Panc1 (cell line): ENCODE measurements at regions not wholly inside any gene's neighbourhood (a gene's known extent, or its start where the extent isn't known, plus 50 kb on each side); places are given as distances from the start of the nearest gene placed in this dataset.

ENCODE experiments used
- ATAC-seq: fragments of 200-7000 bp; cut with Tn5 transposase; 2 replicates; pipeline ENCODE4 v1.9.1; 2020; ENCODE audit warnings: mild to moderate bottlenecking, moderate library complexity
- BruUV-seq: library from RNA; stranded (reverse); fragments of 400-500 nt; replicated peaks from 2 replicates; lab custom pipeline; 2021; lab: Mats Ljungman, UMichigan
- CTCF ChIA-PET: fragments of 300-600 bp; sonication (Branson Sonifier 250); formaldehyde crosslinking; loops from one replicate; lab custom pipeline; 2022; ENCODE audit warnings: antibody characterized with exemption; lab: Charles Lee
- POLR2A ChIA-PET: fragments of 300-600 bp; sonication (Branson Sonifier 250); formaldehyde crosslinking; loops from one replicate; lab custom pipeline; 2022; ENCODE audit warnings: antibody characterized with exemption; lab: Charles Lee
- DNase-seq: peaks from one replicate; pipeline ENCODE4 v3.0.0-alpha.2; 2010; ENCODE audit warnings: low read depth, low spot score
- H3K27ac ChIP-seq: 2 replicates; pipeline ENCODE4 v1.5.1; 2011; ENCODE audit warnings: mild to moderate bottlenecking, low read length, inconsistent platforms
- H3K27me3 ChIP-seq: fragments of 200-500 bp; sonication (Bioruptor generic); 2 replicates; pipeline ENCODE4 v1.6.0; 2014; ENCODE audit warnings: low read length, inconsistent platforms; ENCODE audit not compliant: control insufficient read depth, insufficient read depth
- H3K36me3 ChIP-seq: fragments of 200-500 bp; sonication (Bioruptor generic); 2 replicates; pipeline ENCODE4 v1.5.1; 2014; ENCODE audit warnings: inconsistent platforms, mild to moderate bottlenecking, low read length, moderate library complexity; ENCODE audit not compliant: control insufficient read depth, insufficient read depth
- H3K4me1 ChIP-seq: 2 replicates; pipeline ENCODE4 v1.5.1; 2011; ENCODE audit warnings: inconsistent platforms, mild to moderate bottlenecking, low read length, moderate library complexity; ENCODE audit not compliant: control insufficient read depth, insufficient read depth
- H3K4me3 ChIP-seq, 2 experiments: 2 replicates each; pipeline ENCODE4 v1.5.1; 2011 to 2012; ENCODE audit warnings: low read depth in 2 of 2, low read length in 2 of 2, mild to moderate bottlenecking in 2 of 2, inconsistent platforms in 1 of 2, moderate library complexity in 1 of 2
- H3K9me3 ChIP-seq: fragments of 200-500 bp; sonication (Bioruptor generic); 2 replicates; pipeline ENCODE4 v1.5.1; 2014; ENCODE audit warnings: low read depth, mild to moderate bottlenecking, inconsistent platforms, low read length, moderate library complexity; ENCODE audit not compliant: control insufficient read depth, insufficient read depth
- CTCF ChIP-seq: fragments of 450-650 bp; IDR thresholded peaks from 2 replicates; pipeline ENCODE4 v1.5.1; 2017; ENCODE audit warnings: mild to moderate bottlenecking
- POLR2AphosphoS5 ChIP-seq: IDR thresholded peaks from 2 replicates; pipeline ENCODE4 v1.6.1; 2012; ENCODE audit warnings: mild to moderate bottlenecking, low read depth, low read length, moderate library complexity
- SIN3A ChIP-seq: IDR thresholded peaks from 2 replicates; pipeline ENCODE4 v1.6.1; 2012; ENCODE audit warnings: low read depth, mild to moderate bottlenecking, low read length, moderate library complexity, borderline replicate concordance; ENCODE audit not compliant: insufficient read depth
- TCF7L2 ChIP-seq: IDR thresholded peaks from 2 replicates; pipeline ENCODE4 v1.6.1; 2011; ENCODE audit warnings: mild to moderate bottlenecking, low read depth, low read length, inconsistent platforms
- in situ Hi-C: cut with HindIII; loops from 2 replicates; pipeline ENCODE4 v1.10.0; 2016; ENCODE audit warnings: low sequenced_read_pairs, low pct_unique_long_range_greater_than_20kb
- intact Hi-C: fragments of 100-400 bp; cut with micrococcal nuclease; formaldehyde crosslinking; loops from one replicate; pipeline ENCODE4 v1.10.0; 2022; ENCODE audit not compliant: unreplicated experiment
- TF ChIP-seq, protein P1 (sequence below), 2 experiments: IDR thresholded peaks; 2 replicates each; pipeline ENCODE4 v1.6.1; 2011 to 2012; ENCODE audit warnings: low read depth in 2 of 2, control low read depth in 1 of 2, low read length in 1 of 2, mild to moderate bottlenecking in 1 of 2, moderate library complexity in 1 of 2; ENCODE audit not compliant: insufficient read depth in 1 of 2

DNA sequence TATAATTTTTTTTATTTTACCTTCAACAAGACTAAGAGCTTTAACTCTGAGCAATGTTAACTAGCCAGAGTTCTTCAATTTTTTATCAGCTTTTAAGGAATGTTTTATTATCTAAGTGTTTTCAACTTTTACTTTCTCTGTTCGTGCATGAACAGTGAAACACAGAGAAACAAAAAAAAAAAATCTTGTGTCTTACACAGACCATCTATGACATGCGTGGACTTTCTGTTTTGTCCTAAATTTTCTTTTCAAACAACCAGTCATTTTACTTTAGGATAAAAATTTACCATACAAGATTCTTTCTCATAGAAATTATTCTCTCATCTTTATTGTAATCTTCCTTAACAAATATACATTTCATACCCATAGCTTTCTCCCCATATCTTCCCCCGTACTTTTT, 731.9 kb upstream of the PCDH10 start:
- intact Hi-C loops = no loop called here
- H3K36me3 ChIP-seq = no peaks in the 10 kb centered on the region
- BruUV-seq = no TSS peak
- no peak for ATAC-seq
- CTCF ChIA-PET = no interaction called here
- H3K4me3 ChIP-seq = no peak overlapping the region
- in situ Hi-C loops = no loop called here
- POLR2A ChIA-PET = no interaction called here
- peaks cover 9% of the 10 kb centered on the region; the same call in 1 of the 2 replicates for H3K9me3 ChIP-seq
- H3K4me1 ChIP-seq = no peaks in the 10 kb centered on the region
- no peak overlapping the region for H3K27ac ChIP-seq
- DNase-seq = no peak
- no peaks in the 10 kb centered on the region for H3K27me3 ChIP-seq
- TF ChIP-seq TCF7L2 (no peak), POLR2AphosphoS5 (no peak), SIN3A (no peak), CTCF (no peak)
- TF ChIP-seq, protein P1, sequence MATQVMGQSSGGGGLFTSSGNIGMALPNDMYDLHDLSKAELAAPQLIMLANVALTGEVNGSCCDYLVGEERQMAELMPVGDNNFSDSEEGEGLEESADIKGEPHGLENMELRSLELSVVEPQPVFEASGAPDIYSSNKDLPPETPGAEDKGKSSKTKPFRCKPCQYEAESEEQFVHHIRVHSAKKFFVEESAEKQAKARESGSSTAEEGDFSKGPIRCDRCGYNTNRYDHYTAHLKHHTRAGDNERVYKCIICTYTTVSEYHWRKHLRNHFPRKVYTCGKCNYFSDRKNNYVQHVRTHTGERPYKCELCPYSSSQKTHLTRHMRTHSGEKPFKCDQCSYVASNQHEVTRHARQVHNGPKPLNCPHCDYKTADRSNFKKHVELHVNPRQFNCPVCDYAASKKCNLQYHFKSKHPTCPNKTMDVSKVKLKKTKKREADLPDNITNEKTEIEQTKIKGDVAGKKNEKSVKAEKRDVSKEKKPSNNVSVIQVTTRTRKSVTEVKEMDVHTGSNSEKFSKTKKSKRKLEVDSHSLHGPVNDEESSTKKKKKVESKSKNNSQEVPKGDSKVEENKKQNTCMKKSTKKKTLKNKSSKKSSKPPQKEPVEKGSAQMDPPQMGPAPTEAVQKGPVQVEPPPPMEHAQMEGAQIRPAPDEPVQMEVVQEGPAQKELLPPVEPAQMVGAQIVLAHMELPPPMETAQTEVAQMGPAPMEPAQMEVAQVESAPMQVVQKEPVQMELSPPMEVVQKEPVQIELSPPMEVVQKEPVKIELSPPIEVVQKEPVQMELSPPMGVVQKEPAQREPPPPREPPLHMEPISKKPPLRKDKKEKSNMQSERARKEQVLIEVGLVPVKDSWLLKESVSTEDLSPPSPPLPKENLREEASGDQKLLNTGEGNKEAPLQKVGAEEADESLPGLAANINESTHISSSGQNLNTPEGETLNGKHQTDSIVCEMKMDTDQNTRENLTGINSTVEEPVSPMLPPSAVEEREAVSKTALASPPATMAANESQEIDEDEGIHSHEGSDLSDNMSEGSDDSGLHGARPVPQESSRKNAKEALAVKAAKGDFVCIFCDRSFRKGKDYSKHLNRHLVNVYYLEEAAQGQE (IDR thresholded peaks at IDR 0.05; ENCODE audit: insufficient read depth in 1 of 2, low read depth in 2 of 2, low read length in 1 of 2) = no peak

DNA sequence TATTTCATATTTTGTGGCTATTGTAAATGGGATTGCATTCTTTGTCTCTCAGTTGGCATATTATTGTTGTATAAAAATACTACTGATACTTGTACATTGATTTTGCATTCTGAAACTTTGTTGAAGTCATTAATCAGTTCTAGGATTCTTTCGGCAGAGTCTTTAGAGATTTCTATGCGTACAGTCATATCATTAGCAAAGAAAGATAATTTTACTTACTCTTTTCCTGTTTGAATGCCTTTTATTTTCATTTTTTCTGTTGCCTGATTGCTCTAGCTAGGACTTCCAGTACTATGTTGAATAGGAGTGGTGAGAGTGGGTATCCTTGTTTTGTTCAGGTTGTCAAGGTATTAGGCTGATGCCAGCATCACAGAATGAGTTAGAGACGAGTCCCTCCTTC, 722.0 kb upstream of the PCDH10 start:
- no peak for DNase-seq
- BruUV-seq = no TSS peak
- CTCF ChIA-PET = no interaction called here
- POLR2A ChIA-PET = no interaction called here
- no peak for ATAC-seq
- in situ Hi-C loops (no loop called here), intact Hi-C loops (no loop called here)
- no peaks in the 10 kb centered on the region for H3K4me1 ChIP-seq
- no peaks in the 10 kb centered on the region for H3K36me3 ChIP-seq
- TF ChIP-seq POLR2AphosphoS5 (no peak), TCF7L2 (no peak), CTCF (no peak), SIN3A (no peak)
- TF ChIP-seq, protein P1 (IDR thresholded peaks at IDR 0.05; ENCODE audit: insufficient read depth in 1 of 2, low read depth in 2 of 2, low read length in 1 of 2) = no peak
- H3K9me3 ChIP-seq = no peaks in the 10 kb centered on the region
- H3K27ac ChIP-seq = no peak overlapping the region
- no peaks in the 10 kb centered on the region for H3K27me3 ChIP-seq
- no peak overlapping the region for H3K4me3 ChIP-seq
